NCI-H69 (cell line): ENCODE measurements at regions not wholly inside any gene's neighbourhood (a gene's known extent, or its start where the extent isn't known, plus 50 kb on each side); places are given as distances from the start of the nearest gene placed in this dataset.
A peak's percentile ranks its signal among the peaks of the same experiment; 100 is the strongest.

Source experiments
- DNase-seq: peaks from one replicate; lab custom pipeline; 2025; lab: John Stamatoyannopoulos, UW

DNA sequence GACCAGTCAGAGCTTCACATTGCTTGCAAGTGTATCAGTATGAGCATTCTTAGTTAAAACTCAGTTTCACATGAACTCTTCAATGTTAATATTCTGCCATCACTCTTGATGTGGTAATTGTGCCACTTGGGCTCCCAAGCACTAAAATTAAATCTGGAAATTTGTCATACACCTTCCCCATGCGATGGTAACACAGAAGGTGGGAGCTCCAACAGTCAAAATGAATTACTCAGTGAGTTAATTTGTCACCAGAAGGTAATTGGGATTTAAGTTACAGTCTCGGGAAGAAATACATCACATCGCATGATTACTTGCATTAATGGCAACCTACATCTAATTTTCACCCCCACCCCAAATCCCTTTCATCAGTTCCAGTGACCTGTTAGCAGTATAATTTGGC is 376.5 kb upstream of the DAB1 start:
- no peak for DNase-seq

DNA sequence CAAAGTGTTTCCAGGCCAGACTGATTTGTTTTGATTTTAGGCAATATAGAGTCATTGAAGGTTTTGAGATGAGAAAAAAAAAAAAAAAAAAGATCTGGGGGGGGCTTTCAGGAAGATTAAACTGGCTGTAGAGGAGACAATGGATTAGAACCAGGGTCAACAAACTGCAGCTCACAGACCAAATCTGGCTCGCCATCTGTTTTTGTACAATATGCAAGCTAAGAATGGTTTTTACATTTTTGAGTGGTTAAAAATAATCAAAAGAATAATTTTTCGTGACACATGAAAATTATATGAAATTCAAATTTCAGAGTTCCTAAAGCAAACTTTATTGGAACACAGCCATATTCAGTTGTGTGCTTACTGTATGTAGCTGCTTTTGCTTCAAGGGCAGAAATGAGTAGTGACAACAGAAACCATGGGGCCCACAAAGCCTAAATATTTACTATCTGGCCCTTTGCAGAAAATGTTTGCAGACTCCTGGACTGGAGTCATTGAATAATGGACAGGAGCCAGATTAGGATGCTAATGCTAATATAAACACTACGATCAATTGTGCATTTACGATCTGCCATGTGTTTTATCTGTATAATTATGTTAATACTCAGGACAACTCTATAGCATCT is 375.7 kb upstream of the DAB1 start:
- DNase-seq, result no peak

DNA sequence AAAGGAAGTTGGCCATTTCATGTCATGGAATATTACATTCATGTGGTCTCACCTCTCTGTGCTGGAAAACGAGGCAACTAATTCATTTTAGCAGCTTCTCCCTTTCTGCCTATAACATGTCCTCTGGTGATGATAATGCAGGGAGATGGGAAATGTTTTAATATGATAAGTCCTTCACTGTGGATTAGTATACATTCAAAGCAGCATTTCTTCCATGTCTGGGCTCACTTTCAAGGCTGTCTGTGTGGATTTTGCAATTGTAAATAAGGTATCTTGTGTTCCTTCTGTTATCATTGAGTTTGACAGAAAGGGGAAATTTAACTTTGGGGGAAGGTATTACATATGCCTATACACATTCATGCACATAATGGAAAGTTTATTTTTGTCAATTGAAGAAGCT is 374.7 kb upstream of the DAB1 start:
- DNase-seq, result no peak

DNA sequence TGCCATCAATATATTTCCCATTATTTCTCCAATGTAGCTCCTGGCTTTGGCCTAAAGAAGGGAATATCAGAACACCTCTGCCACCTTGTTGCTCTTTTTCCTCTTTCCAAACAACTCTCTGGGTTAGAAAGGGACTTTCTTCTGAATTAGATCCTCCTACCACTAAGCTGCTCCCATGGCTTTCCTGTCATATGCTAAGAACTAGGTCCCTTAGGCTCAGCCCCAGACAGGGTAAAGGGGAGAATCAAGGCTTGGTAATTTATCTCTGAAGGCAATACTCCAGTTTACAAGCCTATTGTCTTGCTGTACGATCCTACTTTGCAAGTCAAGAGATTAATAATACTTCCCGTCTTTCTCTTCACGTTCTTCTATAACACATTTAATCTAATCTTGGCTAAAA is 373.2 kb upstream of the DAB1 start:
- no peak for DNase-seq

DNA sequence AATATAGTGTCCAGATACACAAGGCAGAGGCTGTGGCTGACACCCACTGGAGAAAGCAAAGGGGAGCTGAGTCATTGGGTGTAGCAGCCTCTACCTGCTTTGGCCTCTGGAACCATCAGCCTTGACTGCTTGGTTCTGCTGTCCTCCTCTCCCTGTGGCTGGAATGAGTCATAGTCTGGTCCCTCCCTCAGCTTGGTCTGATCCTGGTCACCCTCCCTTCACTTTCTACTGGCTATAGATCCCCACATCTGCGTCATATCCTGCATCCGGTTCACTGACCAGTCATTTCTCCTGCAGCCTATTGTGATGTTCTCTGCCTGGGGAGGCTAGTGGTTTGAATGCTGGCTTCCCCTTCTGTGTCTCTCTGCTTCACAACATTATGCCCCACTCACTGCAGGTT is 372.8 kb upstream of the DAB1 start:
- no peak for DNase-seq

DNA sequence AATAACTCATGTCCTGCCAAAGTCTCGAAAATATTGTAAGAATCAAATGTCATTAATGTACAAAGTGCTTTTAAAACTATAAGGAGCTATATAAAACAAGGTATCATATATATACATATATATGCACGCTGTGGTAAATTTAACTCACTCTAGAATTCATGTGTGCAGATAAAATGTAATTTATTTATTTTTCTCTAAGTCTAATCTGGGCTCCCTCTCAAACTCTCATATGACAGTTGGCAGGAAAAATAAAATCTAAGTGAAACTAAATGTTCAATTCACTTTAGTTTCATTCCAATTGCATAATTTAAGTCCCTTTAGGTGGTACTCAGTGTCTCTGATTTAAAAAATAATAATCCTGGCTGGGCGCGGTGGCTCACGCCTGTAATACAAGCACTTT is 372.0 kb upstream of the DAB1 start:
- no peak for DNase-seq

DNA sequence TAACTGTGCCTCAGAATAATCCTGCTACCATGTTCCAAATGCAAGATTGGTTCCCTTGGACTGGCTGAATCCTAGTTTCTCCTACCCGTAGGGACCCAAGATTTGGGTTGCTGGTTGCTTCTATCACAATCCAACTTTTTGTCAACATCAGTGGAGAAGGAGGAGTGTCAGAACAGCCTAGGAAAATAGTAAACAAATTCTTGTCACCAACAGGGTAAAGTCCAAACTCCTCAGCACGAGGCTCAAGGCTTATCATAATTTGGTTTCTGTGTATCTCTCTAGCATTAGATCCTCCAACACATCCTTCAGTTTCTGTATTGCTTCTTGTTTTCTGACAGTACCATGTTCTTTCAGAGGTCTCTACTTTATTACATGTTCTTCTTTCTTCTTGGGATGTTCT is 370.2 kb upstream of the DAB1 start:
- no peak for DNase-seq

DNA sequence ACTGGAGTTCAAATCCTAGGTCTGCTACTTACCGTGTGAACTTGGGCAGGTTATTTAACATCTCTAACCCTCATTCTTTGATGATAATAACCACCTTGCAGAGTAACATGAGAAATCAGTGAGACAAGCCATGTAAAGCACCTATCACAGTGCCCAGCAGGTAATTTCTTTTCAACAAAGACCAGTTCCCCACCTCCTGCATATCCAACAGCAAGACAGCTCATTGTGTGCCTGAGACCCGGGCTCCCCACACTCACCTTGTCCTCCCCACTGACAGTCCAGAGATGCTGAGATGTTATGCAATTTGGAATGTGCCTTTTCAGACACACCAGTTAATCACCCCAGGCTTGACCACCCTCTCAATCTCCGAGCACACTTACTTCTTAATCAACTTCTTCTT is 367.6 kb upstream of the DAB1 start:
- DNase-seq, result no peak

DNA sequence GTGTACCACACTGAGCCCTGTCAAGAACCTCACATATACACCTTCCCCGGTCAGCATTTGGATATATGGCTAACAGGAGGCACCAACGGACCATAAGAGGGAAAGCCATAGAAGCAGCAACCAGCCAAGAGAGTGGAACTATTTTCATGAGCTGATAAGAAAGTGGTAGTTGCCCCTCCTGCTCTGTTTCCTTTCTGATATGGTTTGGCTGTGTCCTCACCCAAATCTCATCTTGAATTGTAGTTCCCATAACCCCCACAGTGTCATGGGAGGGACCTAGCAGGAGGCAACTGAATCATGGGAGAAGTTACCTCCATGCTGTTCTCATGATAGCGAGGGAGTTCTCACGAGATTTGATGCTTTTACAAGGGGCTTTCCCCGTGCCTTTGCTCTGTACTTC is 366.1 kb upstream of the DAB1 start:
- no peak for DNase-seq

DNA sequence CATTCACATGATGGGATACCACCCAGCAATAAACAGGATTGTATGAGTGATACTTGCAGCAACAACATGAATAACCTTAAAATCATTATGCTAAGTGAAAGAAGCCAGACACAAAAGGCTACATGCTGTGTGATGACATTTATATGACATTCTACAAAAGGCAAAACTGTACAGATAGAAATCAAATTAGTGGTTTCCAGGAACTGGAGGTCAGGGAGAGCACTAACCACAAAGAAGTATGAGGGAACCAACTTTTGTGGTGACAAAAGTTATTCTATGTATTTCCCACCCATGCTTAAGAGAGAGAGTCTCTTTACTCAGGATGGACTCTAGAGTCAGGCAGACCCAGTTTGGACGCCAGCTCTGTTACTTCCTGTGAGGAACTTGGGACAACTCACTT is 364.5 kb upstream of the DAB1 start:
- DNase-seq, result no peak

DNA sequence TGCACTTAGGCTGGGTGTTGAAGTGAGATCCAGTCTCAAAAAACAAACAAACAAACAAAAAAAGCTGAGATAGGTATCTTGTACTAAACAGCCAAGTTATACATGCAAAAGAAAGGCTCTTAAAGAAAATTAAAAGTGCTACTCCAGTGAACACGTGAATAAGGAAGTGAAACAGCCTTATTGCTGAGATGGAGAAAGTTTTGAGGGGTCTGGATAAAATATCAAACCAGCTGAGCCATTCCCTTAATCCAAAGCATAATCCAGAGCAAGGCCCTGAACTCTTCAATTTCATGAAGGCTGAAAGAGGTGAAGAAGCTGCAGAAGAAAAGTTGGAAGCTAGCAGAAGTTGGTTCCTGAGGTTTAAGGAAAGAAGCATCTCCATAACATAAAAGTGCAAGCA is 360.5 kb upstream of the DAB1 start:
- no peak for DNase-seq

DNA sequence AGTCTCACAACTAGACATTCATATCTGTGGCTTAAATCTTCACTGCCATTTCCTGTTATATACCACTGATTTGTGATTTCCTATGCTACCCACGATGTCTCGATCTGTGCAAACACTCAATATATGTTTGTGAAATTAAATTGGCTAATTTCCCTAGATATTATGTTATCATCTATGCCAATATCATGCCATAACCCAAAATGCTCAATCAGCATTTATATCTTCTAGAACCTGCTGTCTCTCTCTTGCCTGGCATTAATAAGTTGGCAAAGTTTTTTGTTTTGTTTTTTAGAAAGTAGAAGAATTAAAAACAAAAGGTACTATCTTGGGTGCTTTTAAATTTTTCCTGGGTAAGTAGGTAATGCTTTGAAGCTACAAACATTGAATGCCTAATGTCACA is 358.5 kb upstream of the DAB1 start:
- DNase-seq, result no peak

DNA sequence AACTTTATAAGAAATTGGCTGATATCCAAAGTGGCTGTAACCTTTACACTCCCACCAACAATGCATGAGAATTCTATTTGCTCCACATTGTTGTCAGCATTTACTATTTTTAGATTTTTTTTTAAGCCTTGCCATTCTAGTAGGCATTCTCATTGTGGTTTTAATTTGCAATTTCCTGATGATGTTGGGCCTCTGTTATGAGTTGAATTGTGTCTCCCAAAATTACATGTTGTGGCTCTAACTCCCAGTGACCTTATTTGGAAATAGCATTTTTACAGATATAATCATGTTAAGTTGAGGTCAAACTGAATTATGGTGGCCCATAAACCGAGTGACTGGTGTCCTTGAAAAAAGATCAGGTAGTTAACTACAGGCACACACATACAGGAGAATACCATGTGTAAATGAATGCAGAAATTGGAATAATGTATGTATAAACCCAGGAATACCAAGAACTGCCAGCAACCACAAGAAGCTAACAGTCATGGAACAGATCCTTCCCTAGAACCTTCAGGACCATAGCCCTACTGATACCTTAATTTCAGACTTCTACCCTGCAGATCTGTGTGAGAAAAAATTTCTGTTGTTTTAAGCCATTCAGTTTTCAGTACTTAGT is 348.8 kb upstream of the DAB1 start:
- DNase-seq, result no peak

DNA sequence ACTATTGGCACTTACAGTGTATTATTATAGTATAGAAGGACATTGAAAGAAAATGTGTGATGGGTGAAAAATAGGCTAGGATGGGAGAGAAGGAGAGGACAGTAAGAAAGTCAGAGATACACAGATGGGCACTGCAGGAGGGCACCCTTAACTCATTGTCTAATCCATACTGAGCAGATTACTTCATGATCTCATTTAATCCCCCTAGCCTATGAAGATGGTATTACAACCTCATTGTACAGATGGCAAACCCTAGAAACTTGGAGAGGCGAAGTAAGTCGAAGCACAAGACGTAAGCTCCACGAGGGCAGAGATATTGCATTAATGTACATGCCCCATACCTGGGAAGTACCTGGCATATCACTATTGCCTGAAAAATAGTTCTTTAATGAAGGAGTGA is 346.9 kb upstream of the DAB1 start:
- DNase-seq, result no peak

DNA sequence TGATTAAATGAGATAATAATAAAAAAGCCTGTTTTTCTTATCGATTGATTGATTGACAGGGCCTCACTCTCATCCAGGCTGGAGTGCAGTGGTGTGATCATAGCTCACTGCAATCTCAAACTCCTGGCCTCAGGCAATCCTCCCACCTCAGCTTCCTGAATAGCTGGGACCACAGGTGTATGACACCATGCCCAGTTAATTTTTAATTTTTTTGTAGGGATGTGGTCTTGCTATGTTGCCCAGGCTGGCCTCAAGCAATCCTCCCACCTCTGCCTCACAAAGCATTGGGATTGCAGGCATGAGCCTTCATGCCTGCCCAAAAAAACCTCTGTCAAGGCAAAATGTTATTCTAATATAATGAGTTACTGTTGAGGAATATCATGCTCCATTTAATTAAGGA is 346.4 kb upstream of the DAB1 start:
- DNase-seq, result no peak

DNA sequence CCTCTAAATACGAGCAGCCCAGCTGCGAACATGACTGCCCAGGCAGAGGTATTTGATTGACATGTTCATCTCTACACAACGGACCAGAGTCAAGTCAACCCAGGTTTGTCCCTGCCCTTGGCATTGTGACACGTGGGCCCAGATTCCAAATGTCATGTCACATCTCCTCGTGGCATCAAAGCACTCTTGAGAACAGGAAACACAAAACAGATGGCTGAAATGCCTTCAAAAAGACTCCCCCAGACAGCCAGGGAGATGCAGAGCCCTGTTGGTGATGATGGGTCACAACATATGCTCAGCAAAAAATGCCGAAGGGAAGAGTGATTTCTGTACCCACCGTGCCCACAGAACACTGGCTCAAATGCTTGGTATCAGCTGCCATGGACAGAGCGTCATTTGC is 337.8 kb upstream of the DAB1 start:
- DNase-seq, result no peak

DNA sequence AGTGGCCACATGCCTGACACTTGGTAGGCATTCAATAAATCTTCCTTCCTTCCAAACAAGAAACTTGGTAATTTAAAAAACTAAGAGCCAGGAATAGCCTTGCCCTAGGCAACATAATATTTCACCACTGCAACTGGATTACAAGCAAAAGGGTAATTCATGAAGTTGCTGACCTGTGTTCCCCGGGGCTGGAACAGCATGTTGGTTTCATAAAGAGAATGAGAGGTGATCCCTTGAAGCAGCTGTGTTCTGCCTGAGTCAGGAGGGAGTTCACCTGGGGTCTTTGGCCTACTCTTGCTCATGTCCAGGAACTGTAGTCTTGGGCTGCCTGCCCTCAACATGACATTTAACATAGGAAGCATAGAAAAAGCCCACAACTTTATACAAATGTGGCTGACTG is 329.0 kb upstream of the DAB1 start:
- DNase-seq, result no peak

DNA sequence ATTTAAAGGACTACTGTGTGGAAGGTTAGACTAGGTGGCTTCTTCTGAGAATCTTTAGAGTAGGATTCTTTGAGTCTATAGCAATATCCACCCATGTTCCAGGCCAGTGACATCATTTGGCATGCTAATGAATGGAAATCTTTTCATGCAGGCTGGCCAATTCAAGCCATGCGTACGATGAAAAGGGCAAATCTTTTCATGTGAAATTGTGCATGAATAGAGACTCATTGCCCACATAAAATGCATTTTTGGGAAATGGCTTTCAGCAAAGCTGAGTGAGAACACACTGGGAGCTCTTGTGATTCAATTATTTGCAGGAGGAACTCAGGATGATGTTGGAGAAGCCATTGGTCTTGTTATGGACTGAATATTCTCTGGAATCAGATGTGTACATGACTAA is 324.9 kb upstream of the DAB1 start:
- peak; percentile 0 for DNase-seq

DNA sequence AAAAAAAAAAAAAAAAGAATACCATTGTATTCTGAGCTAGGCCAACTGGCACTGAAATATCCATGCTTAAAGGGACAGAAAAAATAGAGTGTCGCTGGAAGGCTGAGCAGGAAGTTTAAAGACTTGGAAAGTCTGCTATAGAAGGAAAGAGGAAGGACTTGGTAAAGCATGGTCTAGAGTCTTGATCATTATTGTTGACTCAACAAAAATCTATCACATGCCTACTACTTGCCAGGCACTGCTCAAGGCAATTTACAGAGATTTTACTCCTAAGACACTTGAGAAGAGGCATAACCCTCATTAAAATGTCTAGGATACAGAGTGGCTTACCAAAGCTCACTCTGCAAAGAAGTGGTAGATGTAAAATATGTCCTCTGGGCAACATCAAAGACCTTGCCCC is 324.0 kb upstream of the DAB1 start:
- DNase-seq, result no peak

DNA sequence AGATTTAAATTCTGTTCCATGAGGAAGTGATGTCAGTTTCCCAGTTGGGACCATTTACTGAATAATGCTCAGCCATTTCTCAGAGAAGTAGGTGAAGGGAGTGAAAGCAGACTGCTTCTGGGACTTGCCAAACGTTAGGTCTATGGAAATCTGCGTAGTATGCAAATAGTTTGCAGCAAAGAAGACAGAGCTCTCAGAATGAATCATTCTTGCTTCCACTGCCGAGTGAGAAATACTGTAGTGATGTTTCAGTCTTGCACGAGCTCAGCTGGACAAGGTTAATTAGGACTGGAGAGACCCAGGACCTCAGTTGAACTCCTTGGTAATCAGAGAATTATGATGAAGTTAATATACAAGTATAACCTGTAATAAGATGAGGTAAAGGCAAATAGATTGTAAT is 317.7 kb upstream of the DAB1 start:
- no peak for DNase-seq

DNA sequence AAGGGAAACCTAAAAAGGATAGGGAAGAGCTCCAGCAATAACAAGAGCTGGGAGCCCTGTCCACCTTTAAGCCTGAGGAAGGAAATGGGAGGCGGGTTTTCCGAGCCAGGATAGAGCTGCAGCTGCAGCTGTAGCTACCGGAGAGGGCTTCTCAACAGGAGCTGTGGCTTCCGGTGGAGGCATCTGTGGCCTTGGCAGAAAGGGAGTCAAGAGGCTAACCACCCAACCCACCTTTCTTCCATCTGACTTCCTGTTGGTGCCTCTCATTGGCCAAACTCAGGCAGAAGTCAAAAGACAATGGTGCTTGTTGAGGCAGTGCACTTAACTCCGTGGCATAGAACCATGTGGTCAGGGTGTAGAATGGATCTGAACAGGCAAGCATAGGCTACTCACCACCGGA is 313.1 kb upstream of the DAB1 start:
- DNase-seq, result no peak

DNA sequence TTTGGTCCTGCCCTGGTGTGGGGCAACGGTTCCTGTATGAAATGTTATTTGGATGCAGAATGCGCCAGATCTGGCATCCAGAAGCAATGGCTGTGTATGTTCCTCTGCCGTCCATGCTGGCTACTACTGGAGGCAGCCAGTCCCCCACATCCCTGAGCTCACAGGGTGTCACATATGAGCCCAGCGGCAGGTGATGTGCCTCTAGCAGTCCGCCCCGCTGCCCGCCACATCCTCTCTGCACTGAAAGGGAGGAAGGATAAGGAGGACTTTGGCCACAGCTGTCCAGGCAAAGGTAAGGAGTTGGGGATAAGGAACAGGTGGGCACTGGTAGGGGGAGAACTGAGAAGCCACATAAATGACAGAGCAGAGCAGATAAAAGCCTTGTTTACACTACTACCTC is 305.3 kb upstream of the DAB1 start:
- no peak for DNase-seq

DNA sequence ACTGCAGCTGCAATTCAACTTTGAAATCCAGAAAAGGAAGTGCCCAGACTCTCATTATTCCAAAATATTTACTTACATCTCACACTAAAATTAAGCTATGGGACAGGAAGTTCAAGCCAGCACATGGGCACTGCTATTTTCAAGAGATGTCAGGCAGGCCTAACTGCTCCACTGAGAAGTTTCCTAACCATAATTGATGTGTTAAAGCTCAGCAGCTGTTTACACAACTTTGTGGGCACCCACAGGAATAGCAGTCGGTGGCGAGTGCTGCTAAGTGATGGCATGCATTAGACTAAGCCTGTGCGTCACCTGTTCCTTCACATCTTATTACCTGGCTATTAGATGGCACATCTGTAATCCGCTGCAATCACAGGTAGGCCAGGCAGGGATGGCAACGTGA is 303.3 kb upstream of the DAB1 start:
- no peak for DNase-seq

DNA sequence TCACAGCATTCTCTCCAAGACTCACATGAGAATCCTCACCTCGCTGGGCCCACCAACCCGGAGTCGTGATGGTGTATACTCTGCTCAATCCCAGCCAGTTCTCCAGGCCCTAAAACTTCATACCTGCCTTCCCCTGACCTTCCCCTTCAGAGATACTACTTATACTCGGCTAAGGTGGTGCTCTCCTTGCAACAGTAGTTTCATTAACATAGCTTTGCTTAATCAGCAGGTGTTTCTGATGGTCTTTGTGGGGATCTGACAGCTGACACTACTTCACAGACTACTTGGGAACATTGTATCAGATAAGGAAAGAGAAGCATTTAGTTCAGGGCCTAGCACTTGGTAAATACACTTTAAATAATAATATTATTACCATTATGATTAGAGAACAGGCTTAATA is 301.5 kb upstream of the DAB1 start:
- DNase-seq, result no peak

DNA sequence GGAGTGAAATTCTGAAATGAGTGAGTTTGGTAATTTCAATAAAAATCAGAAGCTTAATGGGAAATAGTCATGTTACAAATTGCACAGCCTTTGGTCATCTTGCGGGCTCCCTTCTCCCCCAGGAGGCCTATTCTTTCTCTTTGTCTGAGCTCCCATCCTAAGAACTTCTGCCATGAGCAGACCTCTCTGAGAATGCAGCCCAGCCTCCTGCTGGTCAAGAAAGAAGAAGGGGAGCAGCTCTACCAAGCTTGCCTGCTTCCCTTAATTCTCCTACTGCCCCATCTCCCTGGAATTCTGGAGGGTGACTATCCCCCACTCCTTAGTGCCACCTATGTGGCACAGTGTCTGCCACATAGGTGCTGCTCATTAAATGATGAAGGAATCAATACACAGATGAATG is 300.7 kb upstream of the DAB1 start:
- DNase-seq, result no peak
